Ureter (tissue), 1 donor: ENCODE measurements at regions not wholly inside any gene's neighbourhood (a gene's known extent, or its start where the extent isn't known, plus 50 kb on each side); places are given as distances from the start of the nearest gene placed in this dataset.

ENCODE experiments used
- DNase-seq: peaks from one replicate; pipeline ENCODE4 v3.0.0-alpha.2; 2020; ENCODE audit warnings: low spot score
- donor health status: DM: yes; HTN: yes; CAD: no.

- no peak for DNase-seq
These were observed 102.4 kb downstream of the EFNB2 start for GRCh38 chr13:106433066-106433465.

DNA sequence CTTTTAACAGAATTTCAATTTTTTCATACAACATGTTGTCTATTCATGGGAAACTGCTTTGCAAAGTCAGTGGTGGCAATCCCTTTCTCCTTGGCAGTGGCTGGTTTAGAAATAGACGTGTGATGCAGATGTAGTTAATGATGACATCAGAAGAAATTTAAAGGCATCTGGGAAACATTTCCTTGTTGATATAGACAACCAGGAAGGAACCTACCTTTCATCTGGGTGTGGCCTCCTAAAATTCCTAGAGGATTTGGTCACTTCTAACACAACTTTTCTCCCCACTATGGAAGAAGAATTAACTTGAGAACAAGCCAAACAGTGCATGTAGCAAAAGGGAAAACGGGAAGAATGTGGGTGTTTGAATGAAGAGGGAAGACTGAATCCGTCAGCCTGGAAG lies 102.8 kb downstream of the EFNB2 start:
- DNase-seq: no peak

GRCh38 chr13:106426909-106427308 lies 108.6 kb downstream of the EFNB2 start:
- DNase-seq: no peak

GRCh38 chr13:106425661-106426060 lies 109.8 kb downstream of the EFNB2 start:
- no peak for DNase-seq

DNA sequence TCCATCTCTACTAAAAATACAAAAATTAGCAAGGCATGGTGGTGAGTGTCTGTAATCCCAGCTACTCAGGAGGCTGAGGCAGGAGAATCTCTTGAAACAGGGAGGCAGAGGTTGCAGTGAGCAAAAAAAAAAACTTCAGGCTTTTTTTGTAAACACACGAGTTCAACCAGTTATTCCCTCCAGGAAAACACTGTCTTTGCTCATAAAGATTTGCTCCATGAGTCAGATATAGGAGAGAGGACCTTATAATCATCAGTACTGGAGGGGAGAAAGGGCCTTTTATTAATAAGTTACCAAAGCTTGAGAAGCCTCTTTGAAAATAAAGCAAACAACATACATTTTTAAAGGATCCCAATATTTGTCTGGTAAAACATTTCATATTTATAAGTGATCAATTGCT lies 110.7 kb downstream of the EFNB2 start:
- DNase-seq: no peak

- no peak for DNase-seq
These were observed 111.9 kb downstream of the EFNB2 start for GRCh38 chr13:106423530-106423929.

- DNase-seq: no peak
These were observed 116.9 kb downstream of the EFNB2 start for GRCh38 chr13:106418556-106418955.

GRCh38 chr13:106417467-106418110 lies 117.9 kb downstream of the EFNB2 start:
- DNase-seq: no peak

DNA sequence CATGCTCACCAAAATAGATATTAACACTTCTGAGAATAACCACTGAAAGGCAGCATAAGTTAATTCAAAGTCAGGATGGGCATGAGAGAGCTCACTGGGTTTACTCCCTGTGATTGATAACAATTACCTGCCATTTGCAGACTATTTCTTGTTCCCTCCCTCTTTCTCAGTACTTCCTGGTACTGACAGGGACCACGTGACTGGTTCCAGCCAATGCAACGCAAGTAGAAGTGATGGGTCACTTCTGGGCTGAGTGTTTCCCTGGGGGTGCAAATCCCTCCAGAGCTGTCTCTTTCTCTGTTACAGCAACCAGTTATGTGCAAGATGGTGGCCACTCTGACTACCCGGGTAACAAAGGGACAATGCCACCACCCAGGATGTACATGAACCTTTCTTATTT lies 118.8 kb downstream of the EFNB2 start:
- DNase-seq: no peak

- DNase-seq: no peak
These were observed 119.5 kb downstream of the EFNB2 start for GRCh38 chr13:106415971-106416370.

GRCh38 chr13:106415442-106415841 lies 120.0 kb downstream of the EFNB2 start:
- no peak for DNase-seq

GRCh38 chr13:106407338-106407737 lies 128.1 kb downstream of the EFNB2 start:
- no peak for DNase-seq

DNA sequence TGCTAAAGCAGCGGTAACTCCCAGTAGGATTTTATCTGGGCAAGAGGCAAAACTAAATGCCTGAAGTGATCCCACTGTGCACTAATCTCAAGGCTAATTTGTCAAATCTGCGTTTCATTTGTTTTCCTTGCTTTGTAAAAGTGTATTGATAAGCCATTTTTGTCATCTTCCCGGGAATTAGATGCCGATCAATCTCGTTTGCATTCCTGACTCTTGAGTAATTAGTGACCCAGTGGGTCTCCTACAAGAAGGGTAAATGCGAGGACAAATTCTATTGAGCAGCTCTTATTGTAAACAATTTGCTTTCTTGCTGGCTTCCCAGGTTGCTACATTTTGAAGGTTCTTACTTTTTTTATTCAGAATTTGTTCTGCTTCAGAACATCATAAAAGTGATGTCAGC lies 129.7 kb downstream of the EFNB2 start:
- no peak for DNase-seq

DNA sequence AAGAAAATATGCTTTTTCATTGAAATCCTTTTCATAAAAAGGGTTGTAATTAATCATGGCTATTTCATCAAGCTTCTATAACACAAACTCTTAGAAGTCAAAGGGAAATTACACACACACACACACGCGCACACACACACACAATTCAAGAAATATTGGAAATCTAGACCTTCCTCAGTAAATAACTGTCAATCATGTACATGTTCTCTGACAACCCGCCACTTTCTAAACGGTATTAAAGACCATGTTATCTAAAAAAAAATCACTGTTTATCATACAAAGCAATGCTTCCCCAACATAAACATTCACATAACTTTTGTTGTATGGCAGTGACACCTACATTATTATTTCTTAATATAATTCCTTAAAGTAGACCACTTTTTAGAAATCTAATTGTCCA lies 132.2 kb downstream of the EFNB2 start:
- DNase-seq: no peak

DNA sequence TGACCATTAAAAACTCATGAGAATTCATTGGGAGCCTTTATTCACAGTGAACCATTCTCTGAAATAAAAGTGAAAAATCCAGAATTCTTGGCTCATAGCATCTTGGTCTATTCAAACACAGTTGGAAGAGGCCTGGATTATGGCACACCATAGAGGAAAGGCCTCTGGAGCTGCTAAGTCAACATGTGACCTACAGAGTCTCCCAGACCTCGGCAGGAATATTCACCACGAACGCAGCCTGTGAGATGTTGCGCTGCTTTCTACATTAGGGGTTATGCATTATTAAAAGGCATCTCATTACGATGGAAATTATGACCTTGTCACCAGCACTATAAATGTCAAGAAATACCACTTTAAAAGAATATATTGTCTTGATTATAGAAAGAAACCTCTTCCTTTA lies 132.6 kb downstream of the EFNB2 start:
- DNase-seq: no peak

- DNase-seq: no peak
These were observed 134.4 kb downstream of the EFNB2 start for GRCh38 chr13:106401081-106401480.

DNA sequence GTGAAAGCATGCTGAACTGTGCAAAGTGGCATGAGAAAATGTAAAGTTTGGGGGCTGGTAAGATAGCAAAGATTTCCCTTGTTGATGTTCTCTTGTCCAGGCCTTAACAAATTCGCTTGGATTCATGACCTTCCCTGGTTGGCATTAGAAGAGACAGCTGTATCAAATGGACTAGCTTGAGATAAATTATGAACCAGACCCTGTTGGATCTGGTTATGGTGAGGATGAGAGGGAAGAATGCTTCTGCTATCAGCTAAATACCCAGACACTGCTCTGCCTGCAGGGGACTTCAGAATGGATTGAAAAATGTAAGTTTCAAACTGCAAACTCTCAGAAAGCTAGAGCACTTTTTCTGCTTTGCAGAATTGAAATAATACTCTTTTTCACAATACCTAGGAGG lies 135.2 kb downstream of the EFNB2 start:
- DNase-seq: no peak

DNA sequence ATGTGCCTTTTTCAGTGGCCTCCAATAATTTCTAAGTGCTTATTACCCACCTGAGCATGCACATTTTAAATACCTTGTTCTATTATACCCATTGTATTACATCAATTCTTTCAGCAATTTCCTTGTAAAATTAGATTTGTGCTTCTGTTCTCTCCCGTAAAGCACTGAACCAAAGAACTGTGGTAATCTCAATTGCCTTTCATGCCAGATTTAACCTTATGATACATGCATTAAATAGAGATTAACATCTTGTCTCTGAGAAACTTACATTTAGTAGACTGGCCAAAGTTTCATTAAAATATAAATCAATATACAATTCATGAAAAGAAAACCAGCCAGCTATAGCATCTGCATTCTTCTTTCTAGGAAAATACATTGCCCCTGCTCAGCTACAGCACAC lies 137.2 kb downstream of the EFNB2 start:
- no peak for DNase-seq

- no peak for DNase-seq
These were observed 141.7 kb downstream of the EFNB2 start for GRCh38 chr13:106393776-106394175.

DNA sequence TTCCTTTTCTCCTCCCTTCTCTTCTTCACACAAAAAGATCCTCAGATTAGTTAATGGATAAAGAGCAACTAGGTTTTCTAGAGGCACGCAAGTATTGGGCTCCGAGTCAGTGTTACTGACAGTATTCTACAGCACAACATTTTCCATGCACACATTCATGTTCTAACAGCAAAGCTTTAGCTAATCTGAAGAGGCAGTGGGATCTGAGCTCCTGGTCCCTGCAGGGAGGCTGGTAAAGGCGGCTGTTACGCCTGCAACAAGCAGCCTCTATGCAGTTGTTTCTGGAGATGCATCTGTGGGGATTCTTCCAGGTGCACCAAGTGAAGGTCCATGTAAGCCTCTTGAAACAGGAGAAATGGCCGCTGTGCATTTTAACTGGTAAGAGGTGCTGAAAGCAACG lies 143.8 kb downstream of the EFNB2 start:
- DNase-seq: no peak

DNA sequence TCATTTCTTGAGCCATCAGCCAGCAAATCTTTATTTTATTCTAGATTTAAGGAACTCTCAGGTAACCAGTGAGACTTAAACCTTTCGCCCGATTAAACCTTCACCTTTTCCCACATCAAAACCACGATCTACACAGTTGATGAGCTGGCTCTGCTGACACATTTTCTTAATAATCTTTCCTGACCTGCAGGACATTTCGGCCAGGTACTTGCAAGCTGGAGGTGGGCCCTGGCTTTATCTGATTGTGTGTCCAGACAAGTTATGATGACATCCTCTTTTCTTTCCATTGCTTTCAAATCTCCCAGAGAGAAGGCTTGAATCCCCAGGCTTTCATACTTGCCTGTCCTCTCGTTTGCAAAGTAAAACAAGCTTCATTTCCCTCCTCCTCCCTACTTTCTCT lies 144.2 kb downstream of the EFNB2 start:
- DNase-seq: no peak

DNA sequence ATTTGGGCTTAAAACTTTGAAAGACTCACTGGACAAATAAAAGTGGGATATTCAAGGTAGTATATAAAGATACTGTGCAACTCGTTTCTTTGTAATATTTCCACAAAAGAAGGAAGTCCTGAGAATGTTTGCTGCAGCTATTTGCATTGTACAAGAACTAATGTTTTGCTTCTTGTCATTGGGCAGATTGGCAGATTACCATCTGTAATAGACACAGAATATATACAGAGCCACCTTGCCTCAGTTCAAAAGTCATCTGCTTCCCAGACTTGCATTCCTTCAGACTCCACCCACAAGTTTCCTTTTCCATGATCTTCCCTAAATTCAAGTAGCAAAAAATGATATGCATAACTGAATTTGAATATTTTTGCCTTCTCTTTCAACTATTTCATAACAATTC lies 145.1 kb downstream of the EFNB2 start:
- DNase-seq: no peak

DNA sequence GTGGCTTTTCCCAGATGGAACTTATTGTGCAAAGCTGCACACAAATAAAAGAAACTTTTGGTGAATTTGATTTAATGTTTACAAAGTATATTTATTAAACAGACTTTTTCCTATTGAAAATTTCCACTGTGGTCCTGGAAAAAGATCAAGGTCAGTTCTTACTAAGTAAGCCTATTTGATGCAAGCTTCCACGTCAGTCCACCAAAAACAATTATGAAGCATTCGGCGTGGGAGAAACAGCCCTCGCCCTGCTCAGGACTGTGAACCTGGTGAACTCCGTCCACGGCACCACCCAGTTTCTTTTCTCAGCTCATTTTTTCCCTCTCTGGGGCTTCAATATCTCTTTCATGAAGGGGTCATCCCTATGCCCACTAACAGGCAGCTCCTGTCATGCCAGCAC lies 149.8 kb downstream of the EFNB2 start:
- no peak for DNase-seq

DNA sequence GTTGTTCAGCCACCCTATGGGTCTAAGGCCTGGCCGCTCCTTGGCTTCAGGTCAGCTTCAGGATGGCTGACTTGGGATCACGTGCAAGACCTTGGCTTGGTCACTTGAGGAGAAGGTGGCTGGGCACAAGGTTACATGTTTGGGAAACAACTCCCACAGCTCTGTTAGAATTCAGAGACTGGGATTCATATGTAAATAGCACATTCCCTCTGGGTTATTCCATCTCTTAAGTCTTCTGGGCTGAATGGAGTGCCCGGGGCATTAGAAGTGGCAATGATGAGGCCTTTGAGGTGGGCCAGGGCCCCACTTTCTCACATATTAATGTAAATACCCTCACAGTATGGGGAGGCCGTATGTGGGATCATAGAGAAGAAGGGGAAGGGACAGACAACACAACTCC lies 150.9 kb downstream of the EFNB2 start:
- DNase-seq: no peak

DNA sequence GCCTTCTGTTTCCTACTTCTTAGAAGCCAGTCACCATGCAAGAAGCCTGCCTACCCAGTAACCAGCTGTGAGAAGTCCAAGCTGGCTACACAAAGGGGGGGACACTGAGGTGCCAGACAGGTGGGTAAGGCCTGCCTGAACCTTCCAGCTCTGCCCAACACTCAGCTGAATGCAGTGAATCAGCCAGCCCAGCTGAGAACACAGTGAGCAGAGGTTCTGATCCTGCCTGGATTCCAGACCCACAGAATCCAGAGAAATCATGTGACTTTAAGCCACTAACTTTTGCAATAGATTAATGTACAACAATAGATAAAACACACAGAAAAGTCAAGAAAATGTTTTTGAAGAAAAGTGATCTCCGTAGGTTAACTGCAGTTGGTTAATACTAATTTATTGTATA lies 151.7 kb downstream of the EFNB2 start:
- DNase-seq: no peak
